Astrocyte (in vitro differentiated cells and primary cell): ENCODE measurements at regions not wholly inside any gene's neighbourhood (a gene's known extent, or its start where the extent isn't known, plus 50 kb on each side); places are given as distances from the start of the nearest gene placed in this dataset.

Source experiments
- DNase-seq: peaks from one replicate; pipeline ENCODE4 v3.0.0-alpha.2; 2010; ENCODE audit warnings: low read depth
- FAIRE-seq: peaks from 2 replicates; lab custom pipeline; 2011; peaks lifted over from hg19 to GRCh38; lab: Jason Lieb, UNC
- H2AFZ ChIP-seq: 2 replicates; pipeline ENCODE4 v1.6.0; 2012; ENCODE audit warnings: low read depth, low read length, inconsistent platforms
- H3K27ac ChIP-seq: 2 replicates; pipeline ENCODE4 v1.5.1; 2011; ENCODE audit warnings: low read depth, low read length, inconsistent platforms
- H3K27me3 ChIP-seq: 2 replicates; pipeline ENCODE4 v1.6.0; 2011; ENCODE audit warnings: low read length, inconsistent platforms; ENCODE audit not compliant: insufficient read depth
- H3K36me3 ChIP-seq: 2 replicates; pipeline ENCODE4 v1.5.1; 2011; ENCODE audit warnings: low read length, inconsistent platforms; ENCODE audit not compliant: insufficient read depth
- H3K4me1 ChIP-seq: 2 replicates; pipeline ENCODE4 v1.5.1; 2011; ENCODE audit warnings: low read length, inconsistent platforms; ENCODE audit not compliant: insufficient read depth
- H3K4me2 ChIP-seq: 2 replicates; pipeline ENCODE4 v1.6.0; 2012; ENCODE audit warnings: low read length, inconsistent platforms
- H3K4me3 ChIP-seq: 2 replicates; pipeline ENCODE4 v1.5.1; 2011; ENCODE audit warnings: low read depth, mild to moderate bottlenecking, low read length, inconsistent platforms; ENCODE audit not compliant: insufficient read depth
- H3K79me2 ChIP-seq: 2 replicates; pipeline ENCODE4 v1.6.0; 2012; ENCODE audit warnings: mild to moderate bottlenecking, low read length, inconsistent platforms; ENCODE audit not compliant: insufficient read depth
- H3K9ac ChIP-seq: 2 replicates; pipeline ENCODE4 v1.6.0; 2012; ENCODE audit warnings: mild to moderate bottlenecking, low read length, inconsistent platforms
- H3K9me3 ChIP-seq: 2 replicates; pipeline ENCODE4 v1.5.1; 2012; ENCODE audit warnings: low read depth, mild to moderate bottlenecking, low read length, inconsistent platforms; ENCODE audit not compliant: insufficient read depth
- H4K20me1 ChIP-seq: 2 replicates; pipeline ENCODE4 v1.6.0; 2012; ENCODE audit warnings: low read length, inconsistent platforms; ENCODE audit not compliant: insufficient read depth
- H3K27ac Mint-ChIP-seq: one replicate; pipeline ENCODE4 v1.8.0; 2021; ENCODE audit warnings: mild to moderate bottlenecking, mixed read lengths; ENCODE audit not compliant: unreplicated experiment
- H3K27me3 Mint-ChIP-seq: one replicate; pipeline ENCODE4 v1.8.0; 2021; ENCODE audit warnings: low read depth, mixed read lengths; ENCODE audit not compliant: unreplicated experiment
- H3K36me3 Mint-ChIP-seq: one replicate; pipeline ENCODE4 v1.8.0; 2021; ENCODE audit warnings: low read depth, mixed read lengths; ENCODE audit not compliant: unreplicated experiment
- H3K4me1 Mint-ChIP-seq: one replicate; pipeline ENCODE4 v1.8.0; 2021; ENCODE audit warnings: low read depth, mixed read lengths; ENCODE audit not compliant: unreplicated experiment
- H3K4me3 Mint-ChIP-seq: one replicate; pipeline ENCODE4 v1.8.0; 2021; ENCODE audit warnings: mild to moderate bottlenecking, moderate library complexity, mixed read lengths; ENCODE audit not compliant: unreplicated experiment
- H3K9me3 Mint-ChIP-seq: one replicate; pipeline ENCODE4 v1.8.0; 2021; ENCODE audit warnings: mild to moderate bottlenecking, mixed read lengths; ENCODE audit not compliant: unreplicated experiment
- CTCF ChIP-seq: IDR thresholded peaks from 2 replicates; pipeline ENCODE4 v1.5.1; 2011; ENCODE audit warnings: low read depth, mild to moderate bottlenecking, inconsistent platforms, low read length, moderate library complexity; ENCODE audit not compliant: insufficient read depth
- EZH2 ChIP-seq: IDR thresholded peaks from 2 replicates; pipeline ENCODE4 v1.6.1; 2012; ENCODE audit warnings: mild to moderate bottlenecking, low read length, inconsistent platforms; ENCODE audit not compliant: insufficient read depth

DNA sequence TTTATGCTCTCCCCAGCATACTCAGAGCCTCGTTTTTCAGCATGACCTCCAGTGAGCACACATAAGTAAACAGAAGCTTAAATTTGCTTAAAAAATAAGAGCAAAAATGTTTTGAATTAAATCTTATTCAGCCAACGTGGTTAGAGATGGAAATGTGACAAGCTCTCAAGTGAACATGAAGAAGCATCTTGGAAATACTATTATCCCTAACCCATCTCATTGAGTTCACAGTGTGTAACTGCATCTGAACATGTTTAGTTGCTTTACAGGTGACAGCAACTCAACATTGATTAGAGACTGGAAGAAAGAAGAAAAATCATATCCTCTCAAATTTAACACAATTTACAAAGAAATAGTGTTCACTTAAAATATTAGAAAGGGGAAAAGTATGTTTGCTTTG, 1785.1 kb downstream of the MAT2B start:
- Histone ChIP-seq H3K79me2 (no peaks in the 10 kb centered on the region), H4K20me1 (no peaks in the 10 kb centered on the region), H3K4me3 (no peak overlapping the region), H2AFZ (no peak overlapping the region), H3K27me3 (no peaks in the 10 kb centered on the region), H3K9ac (no peak overlapping the region), H3K4me1 (no peaks in the 10 kb centered on the region), H3K9me3 (no peaks in the 10 kb centered on the region), H3K4me2 (no peak overlapping the region), H3K36me3 (no peaks in the 10 kb centered on the region), H3K27ac (no peak overlapping the region)
- DNase-seq (no peak), FAIRE-seq (no peak)
- Mint-ChIP-seq H3K9me3 (no peaks in the 10 kb centered on the region), H3K27me3 (no peaks in the 10 kb centered on the region), H3K27ac (no peak overlapping the region), H3K4me1 (no peaks in the 10 kb centered on the region), H3K4me3 (no peak overlapping the region), H3K36me3 (no peaks in the 10 kb centered on the region)
- TF ChIP-seq CTCF (no peak), EZH2 (no peak)

GRCh38 chr5:165296401-165297130, 1791.1 kb downstream of the MAT2B start:
- no peaks in the 10 kb centered on the region for H3K27me3 ChIP-seq
- DNase-seq (peak; percentile 0), FAIRE-seq (no peak)
- Mint-ChIP-seq H3K27me3 (no peaks in the 10 kb centered on the region), H3K4me1 (no peaks in the 10 kb centered on the region), H3K9me3 (no peaks in the 10 kb centered on the region), H3K36me3 (no peaks in the 10 kb centered on the region), H3K4me3 (no peak overlapping the region), H3K27ac (no peak overlapping the region)
- no peak for TF ChIP-seq EZH2
- TF ChIP-seq CTCF: no peak
- H3K4me1 ChIP-seq: no peaks in the 10 kb centered on the region
- H3K79me2 ChIP-seq: no peaks in the 10 kb centered on the region
- H4K20me1 ChIP-seq: no peaks in the 10 kb centered on the region
- no peak overlapping the region for H3K4me2 ChIP-seq
- H3K36me3 ChIP-seq: no peaks in the 10 kb centered on the region
- H3K9me3 ChIP-seq: no peaks in the 10 kb centered on the region
- no peak overlapping the region for H2AFZ ChIP-seq
- no peak overlapping the region for H3K9ac ChIP-seq
- no peak overlapping the region for H3K4me3 ChIP-seq
- no peak overlapping the region for H3K27ac ChIP-seq

- H3K9me3 Mint-ChIP-seq: no peaks in the 10 kb centered on the region
- Histone ChIP-seq H3K27ac (no peak overlapping the region), H3K4me3 (no peak overlapping the region), H3K9ac (no peak overlapping the region), H3K9me3 (no peaks in the 10 kb centered on the region), H4K20me1 (no peaks in the 10 kb centered on the region), H2AFZ (no peak overlapping the region), H3K4me2 (no peak overlapping the region), H3K4me1 (no peaks in the 10 kb centered on the region), H3K79me2 (no peaks in the 10 kb centered on the region), H3K36me3 (no peaks in the 10 kb centered on the region), H3K27me3 (no peaks in the 10 kb centered on the region)
- TF ChIP-seq EZH2 (no peak), CTCF (no peak)
- H3K27me3 Mint-ChIP-seq: no peaks in the 10 kb centered on the region
- no peaks in the 10 kb centered on the region for H3K4me1 Mint-ChIP-seq
- FAIRE-seq (no peak), DNase-seq (no peak)
- H3K27ac Mint-ChIP-seq: no peak overlapping the region
- no peak overlapping the region for H3K4me3 Mint-ChIP-seq
- H3K36me3 Mint-ChIP-seq: no peaks in the 10 kb centered on the region
Observed at GRCh38 chr5:165304193-165304827, 1798.9 kb downstream of the MAT2B start.
